ENCODE measurements at regions not wholly inside any gene's neighbourhood (a gene's known extent, or its start where the extent isn't known, plus 50 kb on each side); places are given as distances from the start of the nearest gene placed in this dataset.

DNA sequence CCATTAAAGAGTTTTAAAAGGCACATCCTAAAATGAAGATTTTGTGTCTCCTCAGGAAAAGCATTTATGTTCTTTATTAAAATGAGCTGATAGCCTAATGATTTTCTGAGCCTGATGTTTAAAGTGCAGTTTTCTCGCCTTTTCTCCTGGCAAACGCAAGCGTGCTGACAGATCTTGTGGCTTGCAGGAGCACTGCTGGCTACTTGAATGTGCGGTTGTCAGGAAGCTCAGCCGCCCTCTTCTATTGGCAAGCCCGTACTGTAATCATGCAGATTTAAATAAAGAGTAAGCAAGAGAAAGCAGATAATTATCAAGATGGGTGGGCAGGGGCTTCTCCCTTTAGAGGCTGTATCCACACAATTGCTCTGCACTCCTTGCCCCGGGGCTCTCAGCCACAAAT, 139.5 kb upstream of the SPHKAP start:
- DNase-seq (ENCODE audit: low spot score), result no peak
- Histone ChIP-seq H3K4me1 (ENCODE audit: control insufficient read depth in 2 of 2, insufficient read depth in 1 of 2, low read depth in 1 of 2, low read length in 2 of 2) (no peaks in the 10 kb centered on the region), H3K27ac (replicated peaks; ENCODE audit: low read length) (no peak overlapping the region), H2AFZ (ENCODE audit: low read length) (no peak overlapping the region), H2AK5ac (ENCODE audit: low read depth, low read length) (no peak overlapping the region), H3K27me3 (ENCODE audit: control insufficient read depth in 3 of 3, insufficient read depth in 3 of 3, low read depth in 1 of 3, low read length in 3 of 3) (no peaks in the 10 kb centered on the region), H3K4me2 (ENCODE audit: insufficient read depth, low read length, poor library complexity, severe bottlenecking) (no peak overlapping the region), H3K4me3 (ENCODE audit: low read length in 2 of 2) (no peak overlapping the region), H3K4ac (ENCODE audit: low read length) (no peak overlapping the region), H2BK12ac (ENCODE audit: low read length) (no peak overlapping the region), H3K9me3 (replicated peaks in 1 of 2; ENCODE audit: control insufficient read depth in 2 of 2, insufficient read depth in 1 of 2, low read depth in 1 of 2, low read length in 2 of 2) (no peaks in the 10 kb centered on the region), H4K8ac (ENCODE audit: low read depth, low read length) (no peak overlapping the region), H3K9ac (ENCODE audit: low read depth, low read length, poor library complexity) (no peak overlapping the region), H3K18ac (ENCODE audit: low read length) (no peak overlapping the region), H3K36me3 (replicated peaks in 1 of 2; ENCODE audit: control insufficient read depth in 2 of 2, insufficient read depth in 2 of 2, low read length in 2 of 2) (no peaks in the 10 kb centered on the region), H3K23ac (ENCODE audit: low read depth, low read length, poor library complexity) (no peak overlapping the region), H4K91ac (ENCODE audit: low read depth, low read length, poor library complexity) (no peak overlapping the region), H3K14ac (ENCODE audit: low read length) (no peak overlapping the region), H2BK5ac (ENCODE audit: low read length) (no peak overlapping the region), H3K79me1 (ENCODE audit: low read depth, low read length) (no peaks in the 10 kb centered on the region), H2BK120ac (ENCODE audit: low read depth, low read length) (no peak overlapping the region), H2BK15ac (ENCODE audit: low read length) (no peak overlapping the region)
- no CpG with 5 or more reads among the region's 7 CpGs for WGBS, 2 donors (ENCODE audit: extremely low coverage in 2 of 2, insufficient read length in 2 of 2, insufficient replicate concordance in 1 of 2)

- Histone ChIP-seq H2BK5ac (ENCODE audit: low read length) (no peak overlapping the region), H3K4ac (ENCODE audit: low read length) (no peak overlapping the region), H3K27ac (replicated peaks; ENCODE audit: low read length) (no peak overlapping the region), H3K9me3 (replicated peaks in 1 of 2; ENCODE audit: control insufficient read depth in 2 of 2, insufficient read depth in 1 of 2, low read depth in 1 of 2, low read length in 2 of 2) (no peaks in the 10 kb centered on the region), H3K4me3 (ENCODE audit: low read length in 2 of 2) (no peak overlapping the region), H3K14ac (ENCODE audit: low read length) (no peak overlapping the region), H3K4me1 (ENCODE audit: control insufficient read depth in 2 of 2, insufficient read depth in 1 of 2, low read depth in 1 of 2, low read length in 2 of 2) (no peaks in the 10 kb centered on the region), H2BK15ac (ENCODE audit: low read length) (no peak overlapping the region), H2BK12ac (ENCODE audit: low read length) (no peak overlapping the region), H4K8ac (ENCODE audit: low read depth, low read length) (no peak overlapping the region), H3K27me3 (ENCODE audit: control insufficient read depth in 3 of 3, insufficient read depth in 3 of 3, low read depth in 1 of 3, low read length in 3 of 3) (no peaks in the 10 kb centered on the region), H3K18ac (ENCODE audit: low read length) (no peak overlapping the region), H3K9ac (ENCODE audit: low read depth, low read length, poor library complexity) (no peak overlapping the region), H3K4me2 (ENCODE audit: insufficient read depth, low read length, poor library complexity, severe bottlenecking) (no peak overlapping the region), H4K91ac (ENCODE audit: low read depth, low read length, poor library complexity) (no peak overlapping the region), H2AFZ (ENCODE audit: low read length) (no peak overlapping the region), H2AK5ac (ENCODE audit: low read depth, low read length) (no peak overlapping the region), H3K23ac (ENCODE audit: low read depth, low read length, poor library complexity) (no peak overlapping the region), H3K79me1 (ENCODE audit: low read depth, low read length) (no peaks in the 10 kb centered on the region), H3K36me3 (replicated peaks in 1 of 2; ENCODE audit: control insufficient read depth in 2 of 2, insufficient read depth in 2 of 2, low read length in 2 of 2) (no peaks in the 10 kb centered on the region), H2BK120ac (ENCODE audit: low read depth, low read length) (no peak overlapping the region)
- DNase-seq (ENCODE audit: low spot score), result peak; percentile 14
- no CpG with 5 or more reads among the region's 1 CpG for WGBS, 2 donors (ENCODE audit: extremely low coverage in 2 of 2, insufficient read length in 2 of 2, insufficient replicate concordance in 1 of 2)
These were observed 136.7 kb upstream of the SPHKAP start for GRCh38 chr2:228318218-228318617.

GRCh38 chr2:228312172-228312571, 130.7 kb upstream of the SPHKAP start:
- no peak overlapping the region for H2BK5ac ChIP-seq (ENCODE audit: low read length)
- no CpG with 5 or more reads among the region's 5 CpGs for WGBS, 2 donors (ENCODE audit: extremely low coverage in 2 of 2, insufficient read length in 2 of 2, insufficient replicate concordance in 1 of 2)

GRCh38 chr2:228303960-228304359, 122.5 kb upstream of the SPHKAP start:
- H3K27me3 ChIP-seq (ENCODE audit: control insufficient read depth in 3 of 3, insufficient read depth in 3 of 3, low read depth in 1 of 3, low read length in 3 of 3), result no peaks in the 10 kb centered on the region
- H2BK15ac ChIP-seq (ENCODE audit: low read length), result no peak overlapping the region
- H3K4me3 ChIP-seq (ENCODE audit: low read length in 2 of 2), result no peak overlapping the region

More at GRCh38 chr2:228312172-228312571, 130.7 kb upstream of the SPHKAP start:
- Histone ChIP-seq H3K4ac (ENCODE audit: low read length) (no peak overlapping the region), H4K91ac (ENCODE audit: low read depth, low read length, poor library complexity) (no peak overlapping the region), H2AFZ (ENCODE audit: low read length) (no peak overlapping the region), H3K23ac (ENCODE audit: low read depth, low read length, poor library complexity) (no peak overlapping the region), H4K8ac (ENCODE audit: low read depth, low read length) (no peak overlapping the region), H2AK5ac (ENCODE audit: low read depth, low read length) (no peak overlapping the region), H3K4me1 (ENCODE audit: control insufficient read depth in 2 of 2, insufficient read depth in 1 of 2, low read depth in 1 of 2, low read length in 2 of 2) (no peaks in the 10 kb centered on the region), H3K14ac (ENCODE audit: low read length) (no peak overlapping the region), H3K4me2 (ENCODE audit: insufficient read depth, low read length, poor library complexity, severe bottlenecking) (no peak overlapping the region), H3K18ac (ENCODE audit: low read length) (no peak overlapping the region), H3K9me3 (replicated peaks in 1 of 2; ENCODE audit: control insufficient read depth in 2 of 2, insufficient read depth in 1 of 2, low read depth in 1 of 2, low read length in 2 of 2) (no peaks in the 10 kb centered on the region), H3K36me3 (replicated peaks in 1 of 2; ENCODE audit: control insufficient read depth in 2 of 2, insufficient read depth in 2 of 2, low read length in 2 of 2) (no peaks in the 10 kb centered on the region), H3K27me3 (ENCODE audit: control insufficient read depth in 3 of 3, insufficient read depth in 3 of 3, low read depth in 1 of 3, low read length in 3 of 3) (no peaks in the 10 kb centered on the region), H3K27ac (replicated peaks; ENCODE audit: low read length) (no peak overlapping the region), H2BK12ac (ENCODE audit: low read length) (no peak overlapping the region), H2BK15ac (ENCODE audit: low read length) (no peak overlapping the region), H3K4me3 (ENCODE audit: low read length in 2 of 2) (no peak overlapping the region), H3K79me1 (ENCODE audit: low read depth, low read length) (no peaks in the 10 kb centered on the region), H2BK120ac (ENCODE audit: low read depth, low read length) (no peak overlapping the region), H3K9ac (ENCODE audit: low read depth, low read length, poor library complexity) (no peak overlapping the region)
- no peak for DNase-seq (ENCODE audit: low spot score)

More at GRCh38 chr2:228303960-228304359, 122.5 kb upstream of the SPHKAP start:
- H2BK5ac ChIP-seq (ENCODE audit: low read length), result no peak overlapping the region
- H3K27ac ChIP-seq (replicated peaks; ENCODE audit: low read length), result no peak overlapping the region
- no peak overlapping the region for H3K9ac ChIP-seq (ENCODE audit: low read depth, low read length, poor library complexity)
- no peak overlapping the region for H3K18ac ChIP-seq (ENCODE audit: low read length)
- H3K4me1 ChIP-seq (ENCODE audit: control insufficient read depth in 2 of 2, insufficient read depth in 1 of 2, low read depth in 1 of 2, low read length in 2 of 2), result no peaks in the 10 kb centered on the region
- no peaks in the 10 kb centered on the region for H3K79me1 ChIP-seq (ENCODE audit: low read depth, low read length)
- no peak overlapping the region for H2BK12ac ChIP-seq (ENCODE audit: low read length)
- H3K4me2 ChIP-seq (ENCODE audit: insufficient read depth, low read length, poor library complexity, severe bottlenecking), result no peak overlapping the region
- H3K9me3 ChIP-seq (replicated peaks in 1 of 2; ENCODE audit: control insufficient read depth in 2 of 2, insufficient read depth in 1 of 2, low read depth in 1 of 2, low read length in 2 of 2), result no peaks in the 10 kb centered on the region
- no CpG with 5 or more reads among the region's 3 CpGs for WGBS, 2 donors (ENCODE audit: extremely low coverage in 2 of 2, insufficient read length in 2 of 2, insufficient replicate concordance in 1 of 2)
- no peak for DNase-seq (ENCODE audit: low spot score)
- no peak overlapping the region for H3K4ac ChIP-seq (ENCODE audit: low read length)
- H2BK120ac ChIP-seq (ENCODE audit: low read depth, low read length), result no peak overlapping the region
- H3K14ac ChIP-seq (ENCODE audit: low read length), result no peak overlapping the region
- H2AK5ac ChIP-seq (ENCODE audit: low read depth, low read length), result no peak overlapping the region
- no peaks in the 10 kb centered on the region for H3K36me3 ChIP-seq (replicated peaks in 1 of 2; ENCODE audit: control insufficient read depth in 2 of 2, insufficient read depth in 2 of 2, low read length in 2 of 2)
- no peak overlapping the region for H2AFZ ChIP-seq (ENCODE audit: low read length)
- no peak overlapping the region for H4K91ac ChIP-seq (ENCODE audit: low read depth, low read length, poor library complexity)
- H3K23ac ChIP-seq (ENCODE audit: low read depth, low read length, poor library complexity), result no peak overlapping the region
- H4K8ac ChIP-seq (ENCODE audit: low read depth, low read length), result no peak overlapping the region

Data from neuronal stem cell (in vitro differentiated cells).